Central memory CD8-positive, alpha-beta T cell (primary cell): ENCODE measurements at regions not wholly inside any gene's neighbourhood (a gene's known extent, or its start where the extent isn't known, plus 50 kb on each side); places are given as distances from the start of the nearest gene placed in this dataset.

Experiments
- ATAC-seq: fragments of 150-1000 bp; cut with Tn5 transposase; replicated peaks from 2 replicates; pipeline ENCODE4 v1.10.0; 2022; ENCODE audit warnings: mild to moderate bottlenecking, moderate FRiP score, moderate number of reproducible peaks; ENCODE audit not compliant: poor library complexity, severe bottlenecking; ENCODE audit errors: extremely low read depth
- DNase-seq, 2 donors: peaks; one replicate each; pipeline ENCODE4 v3.0.0; 2021; ENCODE audit warnings: low spot score in 2 of 2
- H3K27ac Mint-ChIP-seq: one replicate; pipeline ENCODE4 v1.8.0; 2022; ENCODE audit warnings: low read depth, mild to moderate bottlenecking, moderate library complexity, mixed read lengths
- H3K27me3 Mint-ChIP-seq: one replicate; pipeline ENCODE4 v1.8.0; 2022; ENCODE audit warnings: mixed read lengths
- H3K36me3 Mint-ChIP-seq: one replicate; pipeline ENCODE4 v1.8.0; 2022; ENCODE audit warnings: mild to moderate bottlenecking, moderate library complexity, mixed read lengths; ENCODE audit not compliant: insufficient read depth
- H3K4me1 Mint-ChIP-seq: one replicate; pipeline ENCODE4 v1.8.0; 2022; ENCODE audit warnings: mixed read lengths
- H3K4me3 Mint-ChIP-seq: one replicate; pipeline ENCODE4 v1.8.0; 2022; ENCODE audit warnings: mild to moderate bottlenecking, moderate library complexity, mixed read lengths
- H3K9me3 Mint-ChIP-seq: one replicate; pipeline ENCODE4 v1.8.0; 2022; ENCODE audit warnings: mixed read lengths

GRCh38 chr15:35838424-35839111 is 292.6 kb upstream of the DPH6 start:
- Mint-ChIP-seq H3K27me3 (no peaks in the 10 kb centered on the region), H3K9me3 (peaks cover 9% of the 10 kb centered on the region), H3K4me1 (no peaks in the 10 kb centered on the region), H3K27ac (no peak overlapping the region), H3K4me3 (no peak overlapping the region), H3K36me3 (no peaks in the 10 kb centered on the region)
- no peak for DNase-seq
- ATAC-seq: no peak

GRCh38 chr15:35842631-35843030 is 296.7 kb upstream of the DPH6 start:
- H3K27ac Mint-ChIP-seq: no peak overlapping the region
- no peaks in the 10 kb centered on the region for H3K36me3 Mint-ChIP-seq
- H3K27me3 Mint-ChIP-seq: no peaks in the 10 kb centered on the region
- DNase-seq (no peak), ATAC-seq (no peak)
- H3K4me1 Mint-ChIP-seq: no peaks in the 10 kb centered on the region
- H3K9me3 Mint-ChIP-seq: no peaks in the 10 kb centered on the region
- no peak overlapping the region for H3K4me3 Mint-ChIP-seq

- DNase-seq: no peak
- no peak for ATAC-seq
- no peaks in the 10 kb centered on the region for H3K4me1 Mint-ChIP-seq
Observed at GRCh38 chr15:35843498-35843897, 297.5 kb upstream of the DPH6 start.

DNA sequence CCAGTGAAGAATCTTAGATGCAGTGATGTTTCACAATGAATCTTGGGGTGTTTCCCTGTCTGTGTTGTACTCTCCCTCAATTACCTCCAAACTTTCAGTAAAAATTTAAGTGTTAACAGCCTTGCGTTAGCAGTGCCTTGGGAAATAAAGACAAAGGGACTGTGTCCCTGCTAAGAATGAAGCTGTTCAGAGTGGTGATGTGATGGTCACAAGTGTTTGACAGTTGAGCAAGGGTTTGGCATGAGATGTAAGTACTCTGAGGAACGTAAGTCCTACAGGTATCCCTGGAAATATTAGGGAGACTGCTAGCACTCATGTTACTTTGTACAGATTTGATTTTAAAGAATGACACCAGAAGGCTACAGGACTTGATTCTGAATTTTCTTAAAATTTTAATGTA is 304.3 kb upstream of the DPH6 start:
- peaks cover 6% of the 10 kb centered on the region for H3K9me3 Mint-ChIP-seq
- H3K27me3 Mint-ChIP-seq: no peaks in the 10 kb centered on the region
- ATAC-seq (no peak), DNase-seq (no peak)
- H3K27ac Mint-ChIP-seq: no peak overlapping the region
- H3K4me3 Mint-ChIP-seq: no peak overlapping the region
- H3K36me3 Mint-ChIP-seq: no peaks in the 10 kb centered on the region
- no peaks in the 10 kb centered on the region for H3K4me1 Mint-ChIP-seq

More at GRCh38 chr15:35843498-35843897, 297.5 kb upstream of the DPH6 start:
- Mint-ChIP-seq H3K9me3 (no peaks in the 10 kb centered on the region), H3K27me3 (no peaks in the 10 kb centered on the region), H3K27ac (no peak overlapping the region), H3K4me3 (no peak overlapping the region), H3K36me3 (no peaks in the 10 kb centered on the region)

DNA sequence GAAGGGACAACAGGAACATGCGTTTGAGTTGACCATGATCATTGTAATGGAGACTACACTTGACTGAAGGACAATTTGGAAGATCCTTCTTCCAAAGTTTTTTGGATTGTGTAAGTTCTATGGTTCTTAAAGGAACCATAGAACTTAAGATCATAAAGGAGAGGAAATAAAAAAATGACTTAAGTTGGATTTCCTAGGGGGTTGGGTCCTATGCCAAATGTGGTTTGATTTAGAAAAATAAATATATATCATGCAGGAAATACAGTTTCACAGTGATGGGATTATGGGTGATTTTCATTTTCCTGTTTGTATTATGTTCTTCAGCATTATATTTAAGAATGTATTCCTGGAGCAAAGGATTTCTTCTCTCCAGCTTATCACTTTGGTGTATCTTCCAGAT is 305.5 kb upstream of the DPH6 start:
- Mint-ChIP-seq H3K9me3 (peaks cover 6% of the 10 kb centered on the region), H3K27ac (no peak overlapping the region), H3K27me3 (no peaks in the 10 kb centered on the region), H3K36me3 (no peaks in the 10 kb centered on the region), H3K4me1 (no peaks in the 10 kb centered on the region), H3K4me3 (no peak overlapping the region)
- no peak for ATAC-seq
- no peak for DNase-seq

GRCh38 chr15:35852818-35853624 is 307.1 kb upstream of the DPH6 start:
- Mint-ChIP-seq H3K4me3 (no peak overlapping the region), H3K36me3 (no peaks in the 10 kb centered on the region), H3K4me1 (no peaks in the 10 kb centered on the region), H3K9me3 (peaks cover 6% of the 10 kb centered on the region), H3K27me3 (no peaks in the 10 kb centered on the region), H3K27ac (no peak overlapping the region)
- DNase-seq (no peak), ATAC-seq (no peak)

GRCh38 chr15:35854316-35854715 is 308.4 kb upstream of the DPH6 start:
- H3K27me3 Mint-ChIP-seq: no peaks in the 10 kb centered on the region
- H3K9me3 Mint-ChIP-seq: peaks cover 6% of the 10 kb centered on the region
- no peak overlapping the region for H3K4me3 Mint-ChIP-seq
- no peak for ATAC-seq
- H3K4me1 Mint-ChIP-seq: no peaks in the 10 kb centered on the region
- no peak overlapping the region for H3K27ac Mint-ChIP-seq
- no peaks in the 10 kb centered on the region for H3K36me3 Mint-ChIP-seq
- no peak for DNase-seq

GRCh38 chr15:35857567-35858226 is 311.7 kb upstream of the DPH6 start:
- DNase-seq (no peak), ATAC-seq (no peak)
- H3K27me3 Mint-ChIP-seq: no peaks in the 10 kb centered on the region
- H3K36me3 Mint-ChIP-seq: no peaks in the 10 kb centered on the region
- H3K9me3 Mint-ChIP-seq: peaks cover 6% of the 10 kb centered on the region
- H3K4me3 Mint-ChIP-seq: no peak overlapping the region
- H3K4me1 Mint-ChIP-seq: no peaks in the 10 kb centered on the region
- no peak overlapping the region for H3K27ac Mint-ChIP-seq

DNA sequence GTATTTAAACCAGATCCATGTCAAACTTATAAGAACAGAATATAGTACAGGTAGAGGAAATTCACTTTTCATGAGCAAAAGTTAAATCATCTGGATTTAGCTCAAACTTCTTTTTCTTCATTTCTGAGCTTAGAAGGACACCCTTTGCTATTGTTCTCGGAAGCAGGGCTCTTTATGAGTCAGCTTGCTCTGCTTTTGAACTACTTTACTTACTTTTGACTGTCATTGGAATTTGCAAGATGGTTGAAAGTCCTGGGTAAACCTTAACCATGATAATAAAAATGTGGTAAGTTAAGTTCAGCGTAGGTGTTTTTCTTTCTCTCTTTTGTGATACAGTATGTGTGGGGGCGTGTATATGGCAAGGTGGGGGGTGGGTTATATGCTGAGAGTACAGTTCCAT is 312.7 kb upstream of the DPH6 start:
- peaks cover 6% of the 10 kb centered on the region for H3K9me3 Mint-ChIP-seq
- ATAC-seq (no peak), DNase-seq (no peak)
- no peak overlapping the region for H3K4me3 Mint-ChIP-seq
- H3K27ac Mint-ChIP-seq: no peak overlapping the region
- H3K27me3 Mint-ChIP-seq: no peaks in the 10 kb centered on the region
- H3K36me3 Mint-ChIP-seq: no peaks in the 10 kb centered on the region
- H3K4me1 Mint-ChIP-seq: no peaks in the 10 kb centered on the region

DNA sequence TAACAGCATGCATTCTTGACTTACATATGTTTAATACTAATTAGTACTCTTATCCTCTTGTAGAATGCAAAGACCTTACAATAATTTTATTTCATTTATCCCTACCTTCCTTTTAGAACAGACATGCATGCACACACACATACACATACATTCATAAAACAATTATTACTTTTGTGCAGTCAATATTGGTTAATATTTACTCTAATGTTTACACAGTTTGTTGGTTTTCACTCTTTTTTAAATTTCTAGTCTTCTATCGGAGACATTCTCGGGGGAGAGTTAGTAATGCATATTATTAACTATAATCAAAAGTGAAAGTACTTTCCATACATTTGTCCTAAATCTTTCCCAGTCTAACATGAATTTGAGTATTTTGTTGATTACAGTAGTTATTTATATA is 317.7 kb upstream of the DPH6 start:
- Mint-ChIP-seq H3K27me3 (no peaks in the 10 kb centered on the region), H3K4me1 (no peaks in the 10 kb centered on the region), H3K4me3 (no peak overlapping the region), H3K36me3 (no peaks in the 10 kb centered on the region), H3K9me3 (peaks cover 10% of the 10 kb centered on the region), H3K27ac (no peak overlapping the region)
- ATAC-seq (no peak), DNase-seq (no peak)

GRCh38 chr15:35867356-35867755 is 321.4 kb upstream of the DPH6 start:
- H3K27me3 Mint-ChIP-seq: no peaks in the 10 kb centered on the region
- ATAC-seq (no peak), DNase-seq (no peak)
- no peaks in the 10 kb centered on the region for H3K36me3 Mint-ChIP-seq
- no peaks in the 10 kb centered on the region for H3K4me1 Mint-ChIP-seq
- no peak overlapping the region for H3K27ac Mint-ChIP-seq
- H3K9me3 Mint-ChIP-seq: peaks cover 4% of the 10 kb centered on the region
- no peak overlapping the region for H3K4me3 Mint-ChIP-seq

GRCh38 chr15:35871282-35871681 is 325.3 kb upstream of the DPH6 start:
- no peak for DNase-seq

DNA sequence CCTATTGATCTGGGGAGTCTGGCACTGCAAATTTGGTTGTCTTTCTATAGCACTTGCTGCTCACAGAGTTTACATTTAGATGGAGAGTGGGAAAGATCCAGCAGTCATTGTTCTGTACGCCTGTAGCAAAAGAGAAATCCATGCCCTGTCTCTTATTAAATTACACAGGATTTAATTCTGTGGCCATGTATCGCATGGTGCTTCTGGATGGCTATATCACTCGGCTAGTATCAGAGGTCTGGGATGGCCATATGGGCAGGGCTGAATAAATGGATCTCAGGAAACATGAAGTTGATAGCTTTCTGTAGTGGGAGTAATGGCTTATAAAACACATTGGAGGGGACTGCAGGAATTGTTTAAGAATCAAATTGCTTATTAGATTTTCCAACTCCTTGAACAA is 325.8 kb upstream of the DPH6 start:
- no peak overlapping the region for H3K27ac Mint-ChIP-seq
- DNase-seq (no peak), ATAC-seq (no peak)
- H3K9me3 Mint-ChIP-seq: peaks cover 4% of the 10 kb centered on the region
- H3K4me3 Mint-ChIP-seq: no peak overlapping the region
- no peaks in the 10 kb centered on the region for H3K27me3 Mint-ChIP-seq
- H3K36me3 Mint-ChIP-seq: no peaks in the 10 kb centered on the region
- H3K4me1 Mint-ChIP-seq: no peaks in the 10 kb centered on the region

More at GRCh38 chr15:35871282-35871681, 325.3 kb upstream of the DPH6 start:
- Mint-ChIP-seq H3K4me3 (no peak overlapping the region), H3K4me1 (no peaks in the 10 kb centered on the region), H3K27ac (no peak overlapping the region), H3K27me3 (no peaks in the 10 kb centered on the region), H3K36me3 (no peaks in the 10 kb centered on the region), H3K9me3 (peaks cover 4% of the 10 kb centered on the region)
- ATAC-seq: no peak
